Fibroblast of the aortic adventitia (primary cell): ENCODE measurements at regions not wholly inside any gene's neighbourhood (a gene's known extent, or its start where the extent isn't known, plus 50 kb on each side); places are given as distances from the start of the nearest gene placed in this dataset.

ENCODE experiments used
- DNase-seq: peaks from one replicate; pipeline ENCODE4 v3.0.0-alpha.2; 2010; ENCODE audit warnings: low read depth
- H3K4me3 ChIP-seq: 2 replicates; pipeline ENCODE4 v1.5.1; 2011; ENCODE audit warnings: low read depth, mild to moderate bottlenecking, control low read depth, low read length, moderate library complexity
- TF ChIP-seq, protein P1 (sequence below): IDR thresholded peaks from 2 replicates; pipeline ENCODE4 v1.5.1; 2011; ENCODE audit warnings: mild to moderate bottlenecking, low read length, control low read depth, inconsistent platforms; ENCODE audit not compliant: insufficient read depth

DNA sequence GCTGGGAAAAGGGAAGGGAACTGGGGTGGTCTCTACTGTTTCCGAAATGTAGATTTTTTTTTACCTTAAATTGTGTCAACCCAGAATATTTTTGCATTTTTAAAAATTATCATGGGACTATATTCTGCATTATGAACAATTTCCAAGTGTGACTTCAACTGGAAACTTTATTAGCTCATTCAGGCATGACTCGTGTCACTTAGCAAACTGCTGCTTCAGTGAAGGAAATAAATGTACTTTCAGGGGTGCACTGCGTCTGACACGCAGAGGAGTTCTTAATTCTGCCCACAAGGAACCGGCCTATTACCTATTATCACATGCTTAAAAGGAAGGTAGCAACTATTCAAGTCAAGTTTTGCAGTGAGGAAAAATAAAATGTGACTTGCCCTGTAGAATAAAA is 291.3 kb upstream of the PRDM1 start:
- DNase-seq, result no peak
- TF ChIP-seq, protein P1, sequence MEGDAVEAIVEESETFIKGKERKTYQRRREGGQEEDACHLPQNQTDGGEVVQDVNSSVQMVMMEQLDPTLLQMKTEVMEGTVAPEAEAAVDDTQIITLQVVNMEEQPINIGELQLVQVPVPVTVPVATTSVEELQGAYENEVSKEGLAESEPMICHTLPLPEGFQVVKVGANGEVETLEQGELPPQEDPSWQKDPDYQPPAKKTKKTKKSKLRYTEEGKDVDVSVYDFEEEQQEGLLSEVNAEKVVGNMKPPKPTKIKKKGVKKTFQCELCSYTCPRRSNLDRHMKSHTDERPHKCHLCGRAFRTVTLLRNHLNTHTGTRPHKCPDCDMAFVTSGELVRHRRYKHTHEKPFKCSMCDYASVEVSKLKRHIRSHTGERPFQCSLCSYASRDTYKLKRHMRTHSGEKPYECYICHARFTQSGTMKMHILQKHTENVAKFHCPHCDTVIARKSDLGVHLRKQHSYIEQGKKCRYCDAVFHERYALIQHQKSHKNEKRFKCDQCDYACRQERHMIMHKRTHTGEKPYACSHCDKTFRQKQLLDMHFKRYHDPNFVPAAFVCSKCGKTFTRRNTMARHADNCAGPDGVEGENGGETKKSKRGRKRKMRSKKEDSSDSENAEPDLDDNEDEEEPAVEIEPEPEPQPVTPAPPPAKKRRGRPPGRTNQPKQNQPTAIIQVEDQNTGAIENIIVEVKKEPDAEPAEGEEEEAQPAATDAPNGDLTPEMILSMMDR, result no peak
- H3K4me3 ChIP-seq, result no peak overlapping the region

- DNase-seq, result peak; percentile 40
- TF ChIP-seq, protein P1, result no peak
- no peak overlapping the region for H3K4me3 ChIP-seq
Measured at GRCh38 chr6:105794239-105794638, 291.9 kb upstream of the PRDM1 start.

- no peak for DNase-seq
- TF ChIP-seq, protein P1, result no peak
- no peak overlapping the region for H3K4me3 ChIP-seq
Measured at GRCh38 chr6:105793130-105793529, 293.0 kb upstream of the PRDM1 start.

GRCh38 chr6:105791583-105792318 is 294.4 kb upstream of the PRDM1 start:
- H3K4me3 ChIP-seq, result no peak overlapping the region
- TF ChIP-seq, protein P1, result no peak
- DNase-seq, result no peak

DNA sequence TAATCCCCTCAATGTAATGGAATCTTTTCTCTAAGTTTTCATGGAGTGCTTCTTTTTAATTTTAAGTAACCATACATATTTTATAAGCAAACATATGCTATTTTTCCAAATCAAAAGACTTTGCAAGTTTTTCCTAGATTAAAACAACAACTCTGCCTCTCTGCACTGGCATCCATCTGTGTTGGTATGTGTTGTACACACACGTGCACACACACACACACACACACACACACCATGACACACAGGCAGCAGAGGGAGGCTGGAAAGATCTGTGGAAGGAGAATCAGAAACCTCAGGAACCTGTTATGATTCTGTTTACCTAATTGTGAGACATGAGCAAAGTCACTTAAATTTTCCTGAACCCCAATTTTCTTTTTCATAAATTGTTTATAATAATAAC is 295.0 kb upstream of the PRDM1 start:
- no peak for DNase-seq
- H3K4me3 ChIP-seq, result no peak overlapping the region
- TF ChIP-seq, protein P1, result no peak

DNA sequence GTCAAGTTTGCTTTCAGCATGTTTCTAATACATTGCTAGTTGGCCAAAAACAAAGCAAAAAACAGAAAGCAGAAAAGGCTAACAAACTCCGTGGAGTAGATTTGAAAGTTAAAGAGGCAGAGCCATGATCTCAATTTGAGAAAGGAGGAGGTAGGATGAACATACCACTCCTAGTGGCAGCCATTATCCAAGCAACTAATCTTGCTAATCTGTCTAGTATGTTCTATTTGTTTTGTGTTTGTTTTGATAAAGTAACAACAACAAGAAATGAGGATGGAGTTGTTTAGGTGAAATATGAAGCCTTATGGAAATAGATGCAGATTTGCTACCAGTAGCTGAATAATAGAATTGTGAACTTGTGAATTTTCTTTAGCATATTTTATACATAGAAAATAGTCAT is 295.5 kb upstream of the PRDM1 start:
- no peak overlapping the region for H3K4me3 ChIP-seq
- DNase-seq, result no peak
- TF ChIP-seq, protein P1, result peak; percentile 25

- no peak overlapping the region for H3K4me3 ChIP-seq
- TF ChIP-seq, protein P1, result no peak
- DNase-seq, result no peak
Measured at GRCh38 chr6:105789935-105790334, 296.2 kb upstream of the PRDM1 start.
